SK-N-SH (cell line): ENCODE measurements at regions not wholly inside any gene's neighbourhood (a gene's known extent, or its start where the extent isn't known, plus 50 kb on each side); places are given as distances from the start of the nearest gene placed in this dataset.

Experiments
- CTCF ChIA-PET: fragments of 300-600, 350-600 bp; formaldehyde crosslinking; extraction: SDS; loops from one replicate; lab custom pipeline; 2021; lab: Yijun Ruan, JAX
- POLR2A ChIA-PET: fragments of 350-600 bp; sonication (Branson Sonifier 250); formaldehyde crosslinking; extraction: SDS; loops from one replicate; lab custom pipeline; 2020; ENCODE audit warnings: antibody characterized with exemption, inconsistent platforms; lab: Yijun Ruan, JAX
- DNase-seq: peaks from one replicate; pipeline ENCODE4 v3.0.0; 2012
- H2AFZ ChIP-seq: fragments of 200-600 bp; sonication (generic); 2 replicates; pipeline ENCODE4 v1.8.1; 2016; ENCODE audit warnings: antibody characterized with exemption, mild to moderate bottlenecking, low read depth
- H3F3A ChIP-seq: fragments of 200-600 bp; sonication (generic); replicated peaks from 2 replicates; pipeline ENCODE3; 2016; ENCODE audit warnings: antibody characterized with exemption, mild to moderate bottlenecking; ENCODE audit not compliant: insufficient read depth
- H3K27ac ChIP-seq, 2 experiments: fragments of 200-500 bp in 1 of 2; fragments of 200-600 bp in 1 of 2; sonication (Bioruptor generic) in 1 of 2; sonication (generic), shearing (Covaris generic) in 1 of 2; 2 replicates each; pipeline versions ENCODE4 v1.5.1 to v1.6.1; 2014 to 2016; ENCODE audit warnings: low read depth in 2 of 2, inconsistent platforms in 1 of 2, low read length in 1 of 2, mild to moderate bottlenecking in 1 of 2, mixed read lengths in 1 of 2
- H3K27me3 ChIP-seq: fragments of 200-600 bp; sonication (generic), shearing (Covaris generic); 2 replicates; pipeline ENCODE4 v1.6.1; 2016; ENCODE audit warnings: mixed run types; ENCODE audit not compliant: insufficient read depth
- H3K36me3 ChIP-seq, 2 experiments: fragments of 200-500 bp in 1 of 2; fragments of 200-600 bp in 1 of 2; sonication (Bioruptor generic) in 1 of 2; sonication (generic) in 1 of 2; replicated peaks in 1 of 2; 2 replicates each; pipeline versions ENCODE3 to v1.5.1; 2014 to 2016; ENCODE audit warnings: low read length in 1 of 2, mild to moderate bottlenecking in 1 of 2; ENCODE audit not compliant: insufficient read depth in 2 of 2, control insufficient read depth in 1 of 2
- H3K4me1 ChIP-seq, 2 experiments: fragments of 200-500 bp in 1 of 2; fragments of 200-600 bp in 1 of 2; sonication (Bioruptor generic) in 1 of 2; sonication (generic), shearing (Covaris generic) in 1 of 2; 2 replicates each; pipeline versions ENCODE4 v1.5.1 to v1.6.1; 2014 to 2016; ENCODE audit warnings: low read depth in 1 of 2, low read length in 1 of 2, mixed run types in 1 of 2; ENCODE audit not compliant: insufficient read depth in 2 of 2, control insufficient read depth in 1 of 2
- H3K4me2 ChIP-seq: fragments of 200-600 bp; sonication (generic), shearing (Covaris generic); 2 replicates; pipeline ENCODE4 v1.6.1; 2017; ENCODE audit warnings: mixed run types
- H3K4me3 ChIP-seq, 2 experiments: fragments of 200-500 bp in 1 of 2; fragments of 200-600 bp in 1 of 2; sonication (Bioruptor generic) in 1 of 2; sonication (generic), shearing (Covaris generic) in 1 of 2; 2 replicates each; pipeline versions ENCODE4 v1.5.1 to v1.8.1; 2014 to 2016; ENCODE audit warnings: low read depth in 2 of 2, inconsistent platforms in 1 of 2, low read length in 1 of 2, mild to moderate bottlenecking in 1 of 2, mixed read lengths in 1 of 2, moderate library complexity in 1 of 2
- H3K79me2 ChIP-seq: fragments of 200-600 bp; sonication (generic); 2 replicates; pipeline ENCODE4 v1.8.1; 2017; ENCODE audit warnings: mild to moderate bottlenecking; ENCODE audit not compliant: insufficient read depth
- H3K9ac ChIP-seq: fragments of 200-600 bp; sonication (generic); 2 replicates; pipeline ENCODE4 v1.6.1; 2017; ENCODE audit warnings: mixed run types
- H3K9me2 ChIP-seq: fragments of 200-600 bp; sonication (generic); 2 replicates; pipeline ENCODE4 v1.6.1; 2017; ENCODE audit warnings: mixed run types
- H3K9me3 ChIP-seq: fragments of 200-600 bp; sonication (generic); 2 replicates; pipeline ENCODE4 v1.6.1; 2017; ENCODE audit warnings: mixed run types, mild to moderate bottlenecking, moderate library complexity
- H4K20me1 ChIP-seq: fragments of 200-600 bp; sonication (generic); 2 replicates; pipeline ENCODE4 v1.6.1; 2017; ENCODE audit warnings: mild to moderate bottlenecking, mixed run types; ENCODE audit not compliant: insufficient read depth
- FOSL2 ChIP-seq: IDR thresholded peaks from 2 replicates; pipeline ENCODE4 v1.4.0; 2012; ENCODE audit warnings: low read depth, mild to moderate bottlenecking, moderate library complexity, borderline replicate concordance
- FOXM1 ChIP-seq: IDR thresholded peaks from 2 replicates; pipeline ENCODE4 v1.4.0; 2012; ENCODE audit warnings: low read depth, mild to moderate bottlenecking
- GABPA ChIP-seq: IDR thresholded peaks from 2 replicates; pipeline ENCODE4 v1.4.0; 2012; ENCODE audit warnings: low read depth, mild to moderate bottlenecking
- GATA2 ChIP-seq: sonication (generic); formaldehyde crosslinking; IDR thresholded peaks from 2 replicates; pipeline ENCODE4 v1.5.0; 2020; ENCODE audit warnings: mild to moderate bottlenecking, missing genetic modification reagents
- NRF1 ChIP-seq: IDR thresholded peaks from 2 replicates; pipeline ENCODE4 v1.6.1; 2012; ENCODE audit warnings: low read depth, mild to moderate bottlenecking, low read length
- RAD21 ChIP-seq: IDR thresholded peaks from 2 replicates; pipeline ENCODE4 v1.6.1; 2012; ENCODE audit warnings: mild to moderate bottlenecking, low read length
- RFX5 ChIP-seq: IDR thresholded peaks from 2 replicates; pipeline ENCODE4 v1.6.1; 2012; ENCODE audit warnings: mild to moderate bottlenecking, improper control_type of control experiment, low read length
- RXRA ChIP-seq: IDR thresholded peaks from 2 replicates; pipeline ENCODE4 v1.4.0; 2012; ENCODE audit warnings: low read depth, mild to moderate bottlenecking, borderline replicate concordance
- SIN3A ChIP-seq: IDR thresholded peaks from 2 replicates; pipeline ENCODE4 v1.6.1; 2012; ENCODE audit warnings: low read depth, mild to moderate bottlenecking, low read length, moderate library complexity, borderline replicate concordance
- TAF1 ChIP-seq: IDR thresholded peaks from 2 replicates; pipeline ENCODE4 v1.6.1; 2012; ENCODE audit warnings: low read depth, mild to moderate bottlenecking, low read length, moderate library complexity, borderline replicate concordance
- TEAD4 ChIP-seq: IDR thresholded peaks from 2 replicates; pipeline ENCODE4 v1.4.0; 2012; ENCODE audit warnings: mild to moderate bottlenecking, borderline replicate concordance; ENCODE audit not compliant: insufficient read depth
- YY1 ChIP-seq: IDR thresholded peaks from 2 replicates; pipeline ENCODE4 v1.4.0; 2012; ENCODE audit warnings: low read depth, mild to moderate bottlenecking
- WGBS: methylation state at CpG from one replicate; pipeline ENCODE4 v1.1.6; 2017; ENCODE audit warnings: low lambda C conversion rate; 5-methylcytosine and 5-hydroxymethylcytosine counted together
- TF ChIP-seq, protein P1 (sequence below): IDR thresholded peaks from 2 replicates; pipeline ENCODE4 v1.4.0; 2012; ENCODE audit warnings: low read depth, borderline replicate concordance
- TF ChIP-seq, protein P2 (sequence below): IDR thresholded peaks from 2 replicates; pipeline ENCODE4 v1.6.1; 2012; ENCODE audit warnings: mild to moderate bottlenecking, low read depth, low read length, moderate library complexity
- TF ChIP-seq, protein P3 (sequence below): IDR thresholded peaks from 2 replicates; pipeline ENCODE4 v1.4.0; 2012; ENCODE audit warnings: low read depth, borderline replicate concordance
- TF ChIP-seq, protein P4 (sequence below): fragments of 150-350 bp; IDR thresholded peaks from 2 replicates; pipeline ENCODE4 v1.6.1; 2016; ENCODE audit warnings: mild to moderate bottlenecking, low read depth, low read length

DNA sequence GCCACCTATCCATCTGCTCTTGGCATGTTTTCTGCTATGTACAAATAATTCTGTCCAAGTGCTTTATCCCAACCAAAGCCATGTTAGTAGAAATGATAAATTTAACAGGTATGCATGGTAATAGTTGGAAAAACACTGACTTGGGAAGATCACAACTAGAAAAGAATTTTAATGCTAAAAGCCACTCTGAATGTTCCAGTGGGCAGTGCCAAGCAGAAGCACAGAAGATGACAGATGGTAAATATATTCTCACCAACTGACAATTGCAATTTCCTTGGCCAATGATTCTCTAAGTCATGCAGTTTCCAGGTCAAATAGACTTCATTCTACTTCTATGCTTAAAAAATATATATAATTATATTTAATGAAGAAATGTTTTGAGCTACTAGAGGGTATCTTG lies 83.6 kb upstream of the SEMA3C start:
- no peak overlapping the region for H3K27ac ChIP-seq
- H3K4me2 ChIP-seq = no peak overlapping the region
- H3K9ac ChIP-seq = no peak overlapping the region
- no peaks in the 10 kb centered on the region for H3K9me2 ChIP-seq
- no peaks in the 10 kb centered on the region for H4K20me1 ChIP-seq
- ChIA-PET CTCF (interaction anchor here (1.5 kb wide), 1 partner anchor 10 kb away, joined by 5 read pairs; no protein-coding TSS in a partner anchor), POLR2A (no interaction called here)
- no peaks in the 10 kb centered on the region for H3K36me3 ChIP-seq
- no peaks in the 10 kb centered on the region for H3K79me2 ChIP-seq
- peaks cover 0 to 14% of the 10 kb centered on the region in 2 experiments; a peak in 2 of 4 replicates for H3K4me1 ChIP-seq
- TF ChIP-seq TAF1 (no peak), RAD21 (no peak), SIN3A (no peak), FOXM1 (no peak), FOSL2 (no peak), NRF1 (no peak), GABPA (no peak)
- TF ChIP-seq, protein P1, sequence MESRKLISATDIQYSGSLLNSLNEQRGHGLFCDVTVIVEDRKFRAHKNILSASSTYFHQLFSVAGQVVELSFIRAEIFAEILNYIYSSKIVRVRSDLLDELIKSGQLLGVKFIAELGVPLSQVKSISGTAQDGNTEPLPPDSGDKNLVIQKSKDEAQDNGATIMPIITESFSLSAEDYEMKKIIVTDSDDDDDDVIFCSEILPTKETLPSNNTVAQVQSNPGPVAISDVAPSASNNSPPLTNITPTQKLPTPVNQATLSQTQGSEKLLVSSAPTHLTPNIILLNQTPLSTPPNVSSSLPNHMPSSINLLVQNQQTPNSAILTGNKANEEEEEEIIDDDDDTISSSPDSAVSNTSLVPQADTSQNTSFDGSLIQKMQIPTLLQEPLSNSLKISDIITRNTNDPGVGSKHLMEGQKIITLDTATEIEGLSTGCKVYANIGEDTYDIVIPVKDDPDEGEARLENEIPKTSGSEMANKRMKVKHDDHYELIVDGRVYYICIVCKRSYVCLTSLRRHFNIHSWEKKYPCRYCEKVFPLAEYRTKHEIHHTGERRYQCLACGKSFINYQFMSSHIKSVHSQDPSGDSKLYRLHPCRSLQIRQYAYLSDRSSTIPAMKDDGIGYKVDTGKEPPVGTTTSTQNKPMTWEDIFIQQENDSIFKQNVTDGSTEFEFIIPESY = no peak
- H3F3A ChIP-seq = peaks cover 5% of the 10 kb centered on the region
- DNase-seq = no peak
- no peaks in the 10 kb centered on the region for H3K27me3 ChIP-seq
- H3K4me3 ChIP-seq = no peak overlapping the region
- no peak overlapping the region for H2AFZ ChIP-seq
- H3K9me3 ChIP-seq = no peaks in the 10 kb centered on the region

DNA sequence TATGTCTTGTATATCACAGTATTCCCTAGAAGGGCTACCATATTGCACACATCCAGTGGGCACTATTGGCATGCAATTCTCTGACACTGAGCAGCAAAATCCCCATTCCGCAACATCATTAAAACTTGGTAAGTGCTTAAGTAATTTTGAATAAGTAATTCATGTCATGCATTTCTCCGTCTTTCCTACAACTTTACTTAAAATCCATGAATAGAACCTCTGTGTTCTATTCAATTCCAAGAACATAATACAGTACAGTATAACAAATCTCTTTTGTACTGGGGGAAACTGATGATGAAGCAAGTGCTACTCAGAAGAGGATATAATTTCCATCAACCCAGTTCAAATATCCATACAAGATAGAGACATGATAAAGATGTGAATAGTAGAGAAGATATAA lies 80.9 kb upstream of the SEMA3C start:
- Histone ChIP-seq H3K9me3 (no peaks in the 10 kb centered on the region), H3K4me2 (no peak overlapping the region), H3K9ac (no peak overlapping the region), H3K27ac (no peak overlapping the region), H3K4me1 (peaks cover 0 to 11% of the 10 kb centered on the region in 2 experiments; a peak in 2 of 4 replicates), H4K20me1 (no peaks in the 10 kb centered on the region), H2AFZ (no peak overlapping the region), H3K79me2 (no peaks in the 10 kb centered on the region), H3K4me3 (no peak overlapping the region), H3K27me3 (no peaks in the 10 kb centered on the region), H3K9me2 (no peaks in the 10 kb centered on the region), H3K36me3 (no peaks in the 10 kb centered on the region), H3F3A (peaks cover 5% of the 10 kb centered on the region)
- ChIA-PET CTCF (no interaction called here), POLR2A (no interaction called here)
- TF ChIP-seq, protein P1 = no peak
- no peak for TF ChIP-seq FOXM1
- no peak for TF ChIP-seq YY1
- no peak for TF ChIP-seq TEAD4
- TF ChIP-seq, protein P2, sequence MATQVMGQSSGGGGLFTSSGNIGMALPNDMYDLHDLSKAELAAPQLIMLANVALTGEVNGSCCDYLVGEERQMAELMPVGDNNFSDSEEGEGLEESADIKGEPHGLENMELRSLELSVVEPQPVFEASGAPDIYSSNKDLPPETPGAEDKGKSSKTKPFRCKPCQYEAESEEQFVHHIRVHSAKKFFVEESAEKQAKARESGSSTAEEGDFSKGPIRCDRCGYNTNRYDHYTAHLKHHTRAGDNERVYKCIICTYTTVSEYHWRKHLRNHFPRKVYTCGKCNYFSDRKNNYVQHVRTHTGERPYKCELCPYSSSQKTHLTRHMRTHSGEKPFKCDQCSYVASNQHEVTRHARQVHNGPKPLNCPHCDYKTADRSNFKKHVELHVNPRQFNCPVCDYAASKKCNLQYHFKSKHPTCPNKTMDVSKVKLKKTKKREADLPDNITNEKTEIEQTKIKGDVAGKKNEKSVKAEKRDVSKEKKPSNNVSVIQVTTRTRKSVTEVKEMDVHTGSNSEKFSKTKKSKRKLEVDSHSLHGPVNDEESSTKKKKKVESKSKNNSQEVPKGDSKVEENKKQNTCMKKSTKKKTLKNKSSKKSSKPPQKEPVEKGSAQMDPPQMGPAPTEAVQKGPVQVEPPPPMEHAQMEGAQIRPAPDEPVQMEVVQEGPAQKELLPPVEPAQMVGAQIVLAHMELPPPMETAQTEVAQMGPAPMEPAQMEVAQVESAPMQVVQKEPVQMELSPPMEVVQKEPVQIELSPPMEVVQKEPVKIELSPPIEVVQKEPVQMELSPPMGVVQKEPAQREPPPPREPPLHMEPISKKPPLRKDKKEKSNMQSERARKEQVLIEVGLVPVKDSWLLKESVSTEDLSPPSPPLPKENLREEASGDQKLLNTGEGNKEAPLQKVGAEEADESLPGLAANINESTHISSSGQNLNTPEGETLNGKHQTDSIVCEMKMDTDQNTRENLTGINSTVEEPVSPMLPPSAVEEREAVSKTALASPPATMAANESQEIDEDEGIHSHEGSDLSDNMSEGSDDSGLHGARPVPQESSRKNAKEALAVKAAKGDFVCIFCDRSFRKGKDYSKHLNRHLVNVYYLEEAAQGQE = no peak
- TF ChIP-seq GATA2 = no peak
- TF ChIP-seq GABPA = no peak
- TF ChIP-seq TAF1 = no peak
- no peak for TF ChIP-seq RXRA
- no peak for TF ChIP-seq RAD21
- TF ChIP-seq, protein P3, sequence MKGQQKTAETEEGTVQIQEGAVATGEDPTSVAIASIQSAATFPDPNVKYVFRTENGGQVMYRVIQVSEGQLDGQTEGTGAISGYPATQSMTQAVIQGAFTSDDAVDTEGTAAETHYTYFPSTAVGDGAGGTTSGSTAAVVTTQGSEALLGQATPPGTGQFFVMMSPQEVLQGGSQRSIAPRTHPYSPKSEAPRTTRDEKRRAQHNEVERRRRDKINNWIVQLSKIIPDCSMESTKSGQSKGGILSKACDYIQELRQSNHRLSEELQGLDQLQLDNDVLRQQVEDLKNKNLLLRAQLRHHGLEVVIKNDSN = no peak
- TF ChIP-seq SIN3A = no peak
- no peak for TF ChIP-seq FOSL2
- TF ChIP-seq, protein P4, sequence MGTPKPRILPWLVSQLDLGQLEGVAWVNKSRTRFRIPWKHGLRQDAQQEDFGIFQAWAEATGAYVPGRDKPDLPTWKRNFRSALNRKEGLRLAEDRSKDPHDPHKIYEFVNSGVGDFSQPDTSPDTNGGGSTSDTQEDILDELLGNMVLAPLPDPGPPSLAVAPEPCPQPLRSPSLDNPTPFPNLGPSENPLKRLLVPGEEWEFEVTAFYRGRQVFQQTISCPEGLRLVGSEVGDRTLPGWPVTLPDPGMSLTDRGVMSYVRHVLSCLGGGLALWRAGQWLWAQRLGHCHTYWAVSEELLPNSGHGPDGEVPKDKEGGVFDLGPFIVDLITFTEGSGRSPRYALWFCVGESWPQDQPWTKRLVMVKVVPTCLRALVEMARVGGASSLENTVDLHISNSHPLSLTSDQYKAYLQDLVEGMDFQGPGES = no peak
- TF ChIP-seq RFX5 = no peak
- DNase-seq = no peak
- WGBS = 85% methylated on average over 2 of the region's 2 CpGs
